ENCODE measurements at regions not wholly inside any gene's neighbourhood (a gene's known extent, or its start where the extent isn't known, plus 50 kb on each side); places are given as distances from the start of the nearest gene placed in this dataset.

DNA sequence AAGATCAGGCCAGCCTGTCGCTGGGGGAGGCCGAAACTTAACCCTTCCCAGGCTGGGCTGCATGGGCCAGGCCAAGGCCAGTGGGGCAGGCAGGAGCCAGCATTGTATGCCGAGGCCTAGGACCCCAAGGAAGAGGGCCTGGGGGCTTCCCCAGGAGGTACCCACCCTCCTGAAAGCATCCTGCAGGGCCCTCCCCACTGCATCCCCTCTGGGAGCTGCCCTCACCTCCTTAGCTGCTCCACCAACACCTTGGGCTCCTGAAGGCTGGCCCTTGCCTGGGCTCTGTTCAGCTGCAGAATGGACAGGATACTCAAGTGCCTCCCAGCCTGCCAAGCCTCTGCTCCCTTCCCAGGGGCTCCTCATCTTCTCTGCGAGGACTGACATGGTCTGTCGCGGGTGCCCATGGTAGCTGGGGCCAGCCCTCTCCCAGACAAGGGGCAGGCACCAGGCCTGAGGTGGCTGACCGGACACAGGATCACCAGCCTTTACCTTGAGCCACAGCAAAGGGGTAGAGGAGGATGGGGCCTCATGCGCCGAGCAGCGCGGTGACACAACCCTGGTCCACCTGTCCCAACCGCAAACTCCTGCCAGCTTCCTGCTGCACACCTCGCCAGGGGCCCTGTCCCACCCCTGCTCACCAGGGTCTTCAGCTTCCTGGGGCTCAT lies 94.2 kb downstream of the MICALL2 start:
- TF ChIP-seq CTCF (IDR thresholded peaks at IDR 0.05), result no peak
- TF ChIP-seq POLR2A (IDR thresholded peaks at IDR 0.05), result no peak

All from heart left ventricle (tissue), 13 donors.